Smooth muscle cell (in vitro differentiated cells): ENCODE measurements at regions not wholly inside any gene's neighbourhood (a gene's known extent, or its start where the extent isn't known, plus 50 kb on each side); places are given as distances from the start of the nearest gene placed in this dataset.

Experiments
- DNase-seq: peaks from one replicate; lab custom pipeline; 2025; ENCODE audit not compliant: unreplicated experiment; lab: John Stamatoyannopoulos, UW
- H2AFZ ChIP-seq: fragments of 200-600 bp; sonication (generic); 2 replicates; pipeline ENCODE4 v1.6.0; 2016; ENCODE audit warnings: antibody characterized with exemption, low read depth, mild to moderate bottlenecking
- H3F3A ChIP-seq: fragments of 200-600 bp; sonication (generic); 2 replicates; pipeline ENCODE4 v1.6.0; 2017; ENCODE audit warnings: antibody characterized with exemption, low read depth
- H3K27ac ChIP-seq: fragments of 200-600 bp; sonication (generic); 2 replicates; pipeline ENCODE4 v1.5.1; 2016; ENCODE audit warnings: low read depth, mild to moderate bottlenecking
- H3K27me3 ChIP-seq: fragments of 200-600 bp; sonication (generic); 2 replicates; pipeline ENCODE4 v1.6.1; 2016; ENCODE audit warnings: low read depth, mild to moderate bottlenecking
- H3K36me3 ChIP-seq: fragments of 200-600 bp; sonication (generic); 2 replicates; pipeline ENCODE4 v1.5.1; 2016; ENCODE audit warnings: low read depth
- H3K4me1 ChIP-seq: fragments of 200-600 bp; sonication (generic); 2 replicates; pipeline ENCODE4 v1.5.1; 2016; ENCODE audit warnings: low read depth
- H3K4me2 ChIP-seq: fragments of 200-600 bp; sonication (generic); 2 replicates; pipeline ENCODE4 v1.6.0; 2016; ENCODE audit warnings: mild to moderate bottlenecking
- H3K4me3 ChIP-seq: fragments of 200-600 bp; sonication (generic); 2 replicates; pipeline ENCODE4 v1.5.1; 2016; ENCODE audit warnings: mild to moderate bottlenecking
- H3K79me2 ChIP-seq: fragments of 200-600 bp; sonication (generic); 2 replicates; pipeline ENCODE4 v1.6.0; 2016; ENCODE audit warnings: low read depth, mild to moderate bottlenecking
- H3K9ac ChIP-seq: fragments of 200-600 bp; sonication (generic); 2 replicates; pipeline ENCODE4 v1.6.0; 2016; ENCODE audit warnings: low read depth
- H3K9me3 ChIP-seq: fragments of 200-600 bp; sonication (generic); replicated peaks from 2 replicates; pipeline ENCODE4 v1.5.1; 2016; ENCODE audit warnings: low read depth
- H4K20me1 ChIP-seq: fragments of 200-600 bp; sonication (generic); 2 replicates; pipeline ENCODE4 v1.6.0; 2016; ENCODE audit warnings: low read depth
- CTCF ChIP-seq: fragments of 200-600 bp; sonication (generic); IDR thresholded peaks from 2 replicates; pipeline ENCODE4 v1.5.1; 2017; ENCODE audit warnings: borderline replicate concordance, mild to moderate bottlenecking, antibody characterized with exemption; ENCODE audit not compliant: insufficient read depth, poor library complexity, severe bottlenecking
- WGBS: methylation state at CpG from one replicate; pipeline ENCODE4 v1.1.7; 2016; ENCODE audit warnings: low lambda C conversion rate; 5-methylcytosine and 5-hydroxymethylcytosine counted together

- no peak for DNase-seq
- H3K79me2 ChIP-seq, result no peaks in the 10 kb centered on the region
- 82% methylated on average over 3 of the region's 3 CpGs for WGBS
- H3K36me3 ChIP-seq, result no peaks in the 10 kb centered on the region
- no peak for TF ChIP-seq CTCF
- H2AFZ ChIP-seq, result no peak overlapping the region
- H3K9me3 ChIP-seq, result no peaks in the 10 kb centered on the region
- H3K4me2 ChIP-seq, result no peak overlapping the region
- H4K20me1 ChIP-seq, result no peaks in the 10 kb centered on the region
- H3K27ac ChIP-seq, result no peak overlapping the region
- no peaks in the 10 kb centered on the region for H3K4me1 ChIP-seq
- H3F3A ChIP-seq, result no peaks in the 10 kb centered on the region
- H3K27me3 ChIP-seq, result no peaks in the 10 kb centered on the region
- no peak overlapping the region for H3K4me3 ChIP-seq
- H3K9ac ChIP-seq, result no peak overlapping the region
Measured at GRCh38 chr4:96248225-96248624, 408.3 kb downstream of the PDHA2 start.

GRCh38 chr4:96260064-96260682, 420.3 kb downstream of the PDHA2 start:
- H3K4me3 ChIP-seq, result no peak overlapping the region
- no peaks in the 10 kb centered on the region for H3F3A ChIP-seq
- no peaks in the 10 kb centered on the region for H3K79me2 ChIP-seq
- H3K36me3 ChIP-seq, result no peaks in the 10 kb centered on the region
- H3K4me1 ChIP-seq, result no peaks in the 10 kb centered on the region
- no peak for DNase-seq
- H3K27ac ChIP-seq, result no peak overlapping the region
- H3K9ac ChIP-seq, result no peak overlapping the region
- H3K9me3 ChIP-seq, result no peaks in the 10 kb centered on the region
- no peak for TF ChIP-seq CTCF
- H4K20me1 ChIP-seq, result no peaks in the 10 kb centered on the region
- H2AFZ ChIP-seq, result peak overlapping the region; percentile 22
- WGBS, result 34% methylated on average over 2 of the region's 2 CpGs
- no peak overlapping the region for H3K4me2 ChIP-seq
- H3K27me3 ChIP-seq, result no peaks in the 10 kb centered on the region

DNA sequence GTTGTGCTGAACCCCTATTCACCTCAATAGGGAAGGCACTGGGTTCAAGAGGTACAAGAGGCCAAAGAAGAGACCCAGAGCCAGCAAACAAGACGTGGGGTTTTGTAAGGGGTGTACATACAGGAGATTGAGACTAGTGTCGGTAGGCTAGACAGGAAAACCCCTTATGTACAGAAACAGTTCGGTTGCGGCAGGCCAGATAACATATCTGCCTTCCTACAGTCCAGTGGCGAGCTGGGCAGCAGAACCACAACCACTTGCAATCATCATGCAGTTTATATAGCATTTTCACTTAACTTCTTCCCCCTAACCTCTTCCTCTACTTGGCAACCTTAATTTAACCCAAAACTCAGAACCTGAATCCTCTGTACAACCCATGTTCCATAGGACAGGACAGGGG, 422.2 kb downstream of the PDHA2 start:
- DNase-seq, result no peak
- WGBS, result 71% methylated on average over 5 of the region's 5 CpGs
- Histone ChIP-seq H3K27me3 (no peaks in the 10 kb centered on the region), H3K9ac (no peak overlapping the region), H3K27ac (no peak overlapping the region), H3K4me2 (no peak overlapping the region), H4K20me1 (no peaks in the 10 kb centered on the region), H3F3A (no peaks in the 10 kb centered on the region), H2AFZ (peak overlapping the region; percentile 8), H3K9me3 (no peaks in the 10 kb centered on the region), H3K79me2 (no peaks in the 10 kb centered on the region), H3K36me3 (no peaks in the 10 kb centered on the region), H3K4me1 (no peaks in the 10 kb centered on the region), H3K4me3 (no peak overlapping the region)
- TF ChIP-seq CTCF, result no peak

- Histone ChIP-seq H3K4me3 (no peak overlapping the region), H3K4me2 (no peak overlapping the region), H3K36me3 (no peaks in the 10 kb centered on the region), H3K9me3 (no peaks in the 10 kb centered on the region), H3F3A (no peaks in the 10 kb centered on the region), H3K79me2 (no peaks in the 10 kb centered on the region), H2AFZ (no peak overlapping the region), H4K20me1 (no peaks in the 10 kb centered on the region), H3K27ac (no peak overlapping the region), H3K27me3 (no peaks in the 10 kb centered on the region), H3K9ac (no peak overlapping the region), H3K4me1 (no peaks in the 10 kb centered on the region)
- WGBS, result 35% methylated on average over 1 of the region's 1 CpG
- DNase-seq, result no peak
- TF ChIP-seq CTCF, result no peak
Measured at GRCh38 chr4:96263291-96263690, 423.4 kb downstream of the PDHA2 start.
